Fibroblast of lung (primary cell): ENCODE measurements at regions not wholly inside any gene's neighbourhood (a gene's known extent, or its start where the extent isn't known, plus 50 kb on each side); places are given as distances from the start of the nearest gene placed in this dataset.

ENCODE experiments used
- DNase-seq, 2 donors: peaks; one replicate each; pipeline versions ENCODE4 v3.0.0 to v3.0.0-alpha.2; 2010; ENCODE audit warnings: low read depth in 2 of 2
- H2AFZ ChIP-seq: 2 replicates; pipeline ENCODE4 v1.5.1; 2012; ENCODE audit warnings: low read length, control low read depth, inconsistent platforms
- H3K27ac ChIP-seq: 2 replicates; pipeline ENCODE4 v1.5.1; 2011; ENCODE audit warnings: low read length, control low read depth; ENCODE audit not compliant: insufficient read depth
- H3K27me3 ChIP-seq: 2 replicates; pipeline ENCODE4 v1.5.1; 2011; ENCODE audit warnings: mild to moderate bottlenecking, low read length; ENCODE audit not compliant: control insufficient read depth, insufficient read depth
- H3K36me3 ChIP-seq: 2 replicates; pipeline ENCODE4 v1.5.1; 2011; ENCODE audit warnings: low read length; ENCODE audit not compliant: control insufficient read depth, insufficient read depth
- H3K4me1 ChIP-seq: 2 replicates; pipeline ENCODE4 v1.5.1; 2011; ENCODE audit warnings: low read length; ENCODE audit not compliant: control insufficient read depth, insufficient read depth; ENCODE audit errors: extremely low read depth
- H3K4me2 ChIP-seq: 2 replicates; pipeline ENCODE4 v1.5.1; 2011; ENCODE audit warnings: low read length, control low read depth; ENCODE audit not compliant: insufficient read depth; ENCODE audit errors: extremely low read depth
- H3K4me3 ChIP-seq, 4 experiments: fragments of 200-600 bp in 1 of 4; sonication (generic) in 1 of 4; replicated peaks in 1 of 4; 2 replicates each; pipeline ENCODE4 v1.5.1; 2011 to 2016; ENCODE audit warnings: low read length in 4 of 4, low read depth in 3 of 4, mild to moderate bottlenecking in 3 of 4, control low read depth in 2 of 4, inconsistent platforms in 1 of 4, mixed read lengths in 1 of 4; ENCODE audit not compliant: insufficient read depth in 1 of 4; ENCODE audit errors: control extremely low read depth in 1 of 4
- H3K79me2 ChIP-seq: 2 replicates; pipeline ENCODE4 v1.5.1; 2012; ENCODE audit warnings: mild to moderate bottlenecking, low read length, inconsistent platforms; ENCODE audit not compliant: control insufficient read depth, insufficient read depth
- H3K9ac ChIP-seq: 2 replicates; pipeline ENCODE4 v1.5.1; 2011; ENCODE audit warnings: mild to moderate bottlenecking, low read length, control low read depth; ENCODE audit not compliant: insufficient read depth
- H3K9me3 ChIP-seq: 2 replicates; pipeline ENCODE4 v1.5.1; 2012; ENCODE audit warnings: low read depth, low read length; ENCODE audit not compliant: control insufficient read depth, insufficient read depth
- H4K20me1 ChIP-seq: 2 replicates; pipeline ENCODE4 v1.5.1; 2011; ENCODE audit warnings: low read length; ENCODE audit not compliant: control insufficient read depth, insufficient read depth; ENCODE audit errors: extremely low read depth
- CTCF ChIP-seq, 2 donors: IDR thresholded peaks in 1 of 2; conservative IDR thresholded peaks in 1 of 2; 1 replicate in 1 of 2; 2 replicates in 1 of 2; pipeline ENCODE4 v1.5.1; 2011 to 2012; ENCODE audit warnings: low read length in 2 of 2, control low read depth in 1 of 2, inconsistent platforms in 1 of 2, low read depth in 1 of 2, mild to moderate bottlenecking in 1 of 2
- EZH2 ChIP-seq: IDR thresholded peaks from 2 replicates; pipeline ENCODE4 v1.5.1; 2012; ENCODE audit warnings: low read length, control low read depth, mild to moderate bottlenecking; ENCODE audit errors: missing control alignments

GRCh38 chrX:23251043-23251442 lies 83.6 kb upstream of the PTCHD1 start:
- Histone ChIP-seq H4K20me1 (no peaks in the 10 kb centered on the region), H3K27ac (no peak overlapping the region), H3K9me3 (no peaks in the 10 kb centered on the region), H3K36me3 (no peaks in the 10 kb centered on the region), H3K27me3 (no peaks in the 10 kb centered on the region), H2AFZ (no peak overlapping the region), H3K4me1 (no peaks in the 10 kb centered on the region), H3K4me2 (no peak overlapping the region), H3K79me2 (no peaks in the 10 kb centered on the region), H3K4me3 (no peak overlapping the region), H3K9ac (no peak overlapping the region)
- no peak for TF ChIP-seq CTCF (conservative IDR thresholded peaks at IDR 0.05 in 1 of 2, IDR thresholded peaks at IDR 0.05 in 1 of 2; ENCODE audit: low read depth in 1 of 2, low read length in 2 of 2)
- no peak for TF ChIP-seq EZH2
- DNase-seq = no peak

- Histone ChIP-seq H3K4me1 (no peaks in the 10 kb centered on the region), H3K36me3 (no peaks in the 10 kb centered on the region), H3K9me3 (no peaks in the 10 kb centered on the region), H3K9ac (no peak overlapping the region), H2AFZ (no peak overlapping the region), H3K4me2 (no peak overlapping the region), H4K20me1 (no peaks in the 10 kb centered on the region), H3K27ac (no peak overlapping the region), H3K4me3 (no peak overlapping the region), H3K79me2 (no peaks in the 10 kb centered on the region), H3K27me3 (no peaks in the 10 kb centered on the region)
- TF ChIP-seq EZH2 (no peak), CTCF (conservative IDR thresholded peaks at IDR 0.05 in 1 of 2, IDR thresholded peaks at IDR 0.05 in 1 of 2; ENCODE audit: low read depth in 1 of 2, low read length in 2 of 2) (no peak)
- no peak for DNase-seq
Observed at GRCh38 chrX:23263892-23264291, 70.8 kb upstream of the PTCHD1 start.

- TF ChIP-seq CTCF (conservative IDR thresholded peaks at IDR 0.05 in 1 of 2, IDR thresholded peaks at IDR 0.05 in 1 of 2; ENCODE audit: low read depth in 1 of 2, low read length in 2 of 2) = no peak
- TF ChIP-seq EZH2 = no peak
- no peak overlapping the region for H3K4me3 ChIP-seq
- no peak for DNase-seq
- no peaks in the 10 kb centered on the region for H3K9me3 ChIP-seq
- no peaks in the 10 kb centered on the region for H3K79me2 ChIP-seq
- H2AFZ ChIP-seq = no peak overlapping the region
- H3K4me1 ChIP-seq = no peaks in the 10 kb centered on the region
- no peaks in the 10 kb centered on the region for H4K20me1 ChIP-seq
- no peak overlapping the region for H3K27ac ChIP-seq
- no peaks in the 10 kb centered on the region for H3K27me3 ChIP-seq
- H3K9ac ChIP-seq = no peak overlapping the region
- no peaks in the 10 kb centered on the region for H3K36me3 ChIP-seq
- H3K4me2 ChIP-seq = no peak overlapping the region
Observed at GRCh38 chrX:23269923-23270322, 64.7 kb upstream of the PTCHD1 start.
